HEK293T (cell line): ENCODE measurements at regions not wholly inside any gene's neighbourhood (a gene's known extent, or its start where the extent isn't known, plus 50 kb on each side); places are given as distances from the start of the nearest gene placed in this dataset.

Experiments used
- CTCF ChIA-PET: fragments of 350-600 bp; formaldehyde crosslinking; extraction: SDS; loops from one replicate; lab custom pipeline; 2021; ENCODE audit warnings: antibody characterized with exemption, inconsistent platforms; lab: Yijun Ruan, JAX
- POLR2A ChIA-PET: fragments of 350-600 bp; formaldehyde crosslinking; extraction: SDS; loops from one replicate; lab custom pipeline; 2020; ENCODE audit warnings: antibody characterized with exemption, inconsistent platforms; lab: Yijun Ruan, JAX
- DNase-seq: peaks from one replicate; pipeline ENCODE4 v3.0.0; 2012; ENCODE audit warnings: mixed read lengths; ENCODE audit errors: extremely low spot score
- ARNT ChIP-seq: fragments of 450-650 bp; IDR thresholded peaks from 2 replicates; pipeline ENCODE4 v1.6.1; 2017; ENCODE audit warnings: mild to moderate bottlenecking
- BHLHE40 ChIP-seq: fragments of 450-650 bp; IDR thresholded peaks from 2 replicates; pipeline ENCODE4 v1.6.1; 2016; ENCODE audit warnings: mild to moderate bottlenecking, moderate library complexity, borderline replicate concordance
- CTBP1 ChIP-seq: fragments of 450-650 bp; IDR thresholded peaks from 2 replicates; pipeline ENCODE4 v1.6.1; 2016; ENCODE audit warnings: borderline replicate concordance
- ELF4 ChIP-seq: fragments of 450-650 bp; IDR thresholded peaks from 2 replicates; pipeline ENCODE4 v1.6.1; 2017; ENCODE audit warnings: antibody characterized with exemption
- FOXA1 ChIP-seq: fragments of 450-650 bp; IDR thresholded peaks from 2 replicates; pipeline ENCODE4 v1.6.1; 2016; ENCODE audit warnings: mild to moderate bottlenecking
- FOXK2 ChIP-seq: fragments of 450-650 bp; IDR thresholded peaks from 2 replicates; pipeline ENCODE4 v1.6.1; 2016; ENCODE audit warnings: mild to moderate bottlenecking
- FOXM1 ChIP-seq: fragments of 450-650 bp; IDR thresholded peaks from 2 replicates; pipeline ENCODE4 v1.6.1; 2017; ENCODE audit warnings: mild to moderate bottlenecking, borderline replicate concordance
- HDGF ChIP-seq: fragments of 450-650 bp; IDR thresholded peaks from 2 replicates; pipeline ENCODE4 v1.6.1; 2017; ENCODE audit warnings: antibody characterized with exemption, borderline replicate concordance
- L3MBTL2 ChIP-seq: fragments of 450-650 bp; conservative IDR thresholded peaks from 2 replicates; pipeline ENCODE4 v1.6.1; 2016; ENCODE audit warnings: mild to moderate bottlenecking
- LEF1 ChIP-seq: fragments of 450-650 bp; IDR thresholded peaks from 2 replicates; pipeline ENCODE4 v1.6.1; 2017; ENCODE audit warnings: mild to moderate bottlenecking, borderline replicate concordance
- NFRKB ChIP-seq: fragments of 450-650 bp; IDR thresholded peaks from 2 replicates; pipeline ENCODE4 v1.6.1; 2016; ENCODE audit warnings: mild to moderate bottlenecking, moderate library complexity
- PKNOX1 ChIP-seq: fragments of 450-650 bp; IDR thresholded peaks from 2 replicates; pipeline ENCODE4 v1.6.1; 2016
- SP1 ChIP-seq: fragments of 450-650 bp; IDR thresholded peaks from 2 replicates; pipeline ENCODE4 v1.6.1; 2017
- SUZ12 ChIP-seq: fragments of 450-650 bp; IDR thresholded peaks from 2 replicates; pipeline ENCODE4 v1.6.1; 2016; ENCODE audit warnings: mild to moderate bottlenecking
- TARDBP ChIP-seq: fragments of 450-650 bp; IDR thresholded peaks from 2 replicates; pipeline ENCODE4 v1.6.1; 2016
- ZNF384 ChIP-seq: fragments of 450-650 bp; IDR thresholded peaks from 2 replicates; pipeline ENCODE4 v1.6.1; 2016

- TF ChIP-seq FOXA1 (no peak), ARNT (no peak), FOXM1 (no peak), ZNF384 (no peak), NFRKB (no peak), TARDBP (no peak), ELF4 (no peak), BHLHE40 (no peak), SUZ12 (no peak), LEF1 (no peak), L3MBTL2 (no peak), SP1 (no peak)
- DNase-seq, result no peak
- POLR2A ChIA-PET, result no interaction called here
- CTCF ChIA-PET, result no interaction called here
Measured at GRCh38 chr6:81638366-81638765, 114.1 kb downstream of the TENT5A start.

- POLR2A ChIA-PET, result no interaction called here
- no peak for DNase-seq
- TF ChIP-seq LEF1, result no peak
- TF ChIP-seq TARDBP, result no peak
- no peak for TF ChIP-seq FOXK2
- TF ChIP-seq ELF4, result no peak
- TF ChIP-seq PKNOX1, result no peak
- CTCF ChIA-PET, result no interaction called here
Measured at GRCh38 chr6:81636930-81637568, 115.4 kb downstream of the TENT5A start.

DNA sequence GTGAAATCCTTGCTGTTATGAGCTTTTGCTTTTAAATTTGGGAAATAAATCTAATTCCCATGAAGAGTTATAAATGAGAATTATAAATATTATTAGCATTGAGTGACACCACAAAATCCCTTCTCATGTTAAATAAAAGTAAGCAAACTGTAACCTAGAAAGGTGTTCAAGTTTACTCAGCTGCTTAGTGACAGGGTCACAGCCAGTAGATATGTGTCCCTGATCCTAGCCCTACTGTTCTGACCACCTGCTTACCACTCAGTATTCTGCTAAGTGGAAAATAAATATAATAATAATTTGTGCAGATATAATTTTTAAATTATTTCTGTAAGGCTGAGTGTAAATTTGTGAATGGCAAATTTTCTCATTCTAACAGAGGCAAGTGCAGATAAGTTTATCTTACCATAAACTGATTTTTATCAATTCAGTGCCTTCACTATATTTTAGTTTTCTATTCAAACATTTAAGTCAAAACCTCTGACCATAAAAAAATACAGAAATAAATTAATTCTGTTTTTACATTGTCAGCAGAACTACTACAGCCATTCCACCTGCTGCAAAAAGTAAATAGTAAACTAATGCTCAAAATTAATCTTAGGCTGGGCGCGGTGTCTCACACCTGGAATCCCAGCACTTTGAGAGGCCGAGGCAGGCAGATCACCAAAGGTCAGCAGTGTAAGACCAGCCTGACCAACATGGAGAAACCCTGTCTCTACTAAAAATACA is 118.2 kb downstream of the TENT5A start:
- ChIA-PET CTCF (no interaction called here), POLR2A (no interaction called here)
- TF ChIP-seq CTBP1 (no peak), FOXA1 (no peak), SUZ12 (no peak), SP1 (no peak), FOXM1 (no peak), ZNF384 (no peak), NFRKB (no peak)
- no peak for DNase-seq

- POLR2A ChIA-PET, result no interaction called here
- TF ChIP-seq L3MBTL2, result no peak
- TF ChIP-seq ARNT, result no peak
- CTCF ChIA-PET, result no interaction called here
- DNase-seq, result no peak
Measured at GRCh38 chr6:81633391-81633790, 119.1 kb downstream of the TENT5A start.

GRCh38 chr6:81630719-81631118 is 121.8 kb downstream of the TENT5A start:
- CTCF ChIA-PET, result no interaction called here
- no peak for DNase-seq
- POLR2A ChIA-PET, result no interaction called here
- TF ChIP-seq SUZ12, result no peak

- no peak for DNase-seq
- CTCF ChIA-PET, result no interaction called here
- POLR2A ChIA-PET, result no interaction called here
- TF ChIP-seq SP1, result no peak
Measured at GRCh38 chr6:81625216-81625615, 127.3 kb downstream of the TENT5A start.

DNA sequence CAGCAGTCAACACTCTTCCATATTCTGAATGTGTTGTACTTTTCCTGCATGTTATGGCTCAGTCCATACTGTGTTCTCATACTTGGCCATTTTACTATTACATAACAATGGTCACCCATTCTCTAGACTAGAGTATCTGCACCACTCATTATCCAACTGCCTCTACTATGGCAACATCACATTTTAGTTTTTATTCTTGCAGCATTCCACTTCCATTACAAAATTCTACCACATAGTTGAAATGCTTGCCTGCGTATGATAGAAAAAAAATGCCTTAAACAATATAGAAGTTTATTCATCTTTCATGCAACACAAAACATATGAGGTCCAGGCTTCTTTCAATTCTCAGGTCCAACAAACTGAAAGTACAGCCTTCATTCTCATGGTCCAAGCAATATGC is 128.0 kb downstream of the TENT5A start:
- ChIA-PET POLR2A (no interaction called here), CTCF (no interaction called here)
- TF ChIP-seq SUZ12 (no peak), FOXK2 (no peak), TARDBP (no peak), ELF4 (no peak), NFRKB (no peak), ARNT (no peak), LEF1 (no peak), FOXA1 (no peak), CTBP1 (no peak), HDGF (no peak), ZNF384 (no peak), L3MBTL2 (no peak), SP1 (no peak)
- no peak for DNase-seq

GRCh38 chr6:81623106-81623759 is 129.2 kb downstream of the TENT5A start:
- ChIA-PET CTCF (no interaction called here), POLR2A (no interaction called here)
- DNase-seq, result no peak

More at GRCh38 chr6:81623106-81623759, 129.2 kb downstream of the TENT5A start:
- TF ChIP-seq SUZ12 (no peak), L3MBTL2 (no peak), BHLHE40 (no peak), SP1 (no peak)
